HG03060 (cell line): ENCODE measurements at regions not wholly inside any gene's neighbourhood (a gene's known extent, or its start where the extent isn't known, plus 50 kb on each side); places are given as distances from the start of the nearest gene placed in this dataset.

ENCODE experiments used
- ATAC-seq: cut with Tn5 transposase; IDR thresholded peaks from one replicate; pipeline ENCODE4 v1.9.1; 2021; ENCODE audit warnings: low read depth, moderate number of reproducible peaks; ENCODE audit not compliant: unreplicated experiment

GRCh38 chr2:12964904-12965539 is 248.3 kb downstream of the TRIB2 start:
- ATAC-seq = no peak

- no peak for ATAC-seq
Observed at GRCh38 chr2:12965540-12966269, 249.0 kb downstream of the TRIB2 start.

DNA sequence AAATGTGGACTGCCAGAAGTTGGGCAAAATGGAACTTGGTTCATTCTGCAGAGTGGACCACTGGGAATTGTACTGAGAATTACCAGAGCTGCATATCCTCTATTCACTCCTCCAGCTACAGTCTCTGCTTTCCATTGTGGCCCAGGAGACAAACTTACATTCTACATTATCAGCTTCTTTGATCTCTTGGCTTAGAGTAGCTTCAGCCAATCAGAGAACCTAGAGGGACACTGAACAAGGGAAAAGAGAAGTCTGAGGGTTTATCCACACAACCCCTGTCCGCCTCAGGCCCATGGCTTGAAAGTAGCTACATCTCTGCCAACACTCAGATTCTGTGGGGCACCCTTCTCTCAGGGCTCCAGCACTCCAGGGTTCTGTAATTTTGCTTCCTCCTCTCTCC is 251.1 kb downstream of the TRIB2 start:
- no peak for ATAC-seq

DNA sequence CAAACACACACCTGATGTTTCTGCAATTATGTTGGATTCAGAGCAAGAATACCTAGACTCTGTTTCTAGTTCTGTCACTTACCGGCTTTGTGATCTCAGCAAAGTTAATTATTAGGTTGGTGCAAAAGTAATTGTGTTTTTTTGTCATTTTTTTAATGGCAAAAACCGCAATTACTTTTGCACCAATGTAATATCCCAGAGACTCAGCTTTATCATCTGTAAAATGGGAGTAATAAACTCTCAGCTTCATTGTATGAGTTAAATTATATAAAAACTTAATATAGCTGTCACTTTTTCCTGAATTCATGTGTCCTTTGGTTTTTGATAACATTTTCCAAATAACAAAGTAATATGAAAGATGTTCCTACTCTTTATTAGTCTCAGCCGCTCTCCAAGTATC is 251.7 kb downstream of the TRIB2 start:
- no peak for ATAC-seq

DNA sequence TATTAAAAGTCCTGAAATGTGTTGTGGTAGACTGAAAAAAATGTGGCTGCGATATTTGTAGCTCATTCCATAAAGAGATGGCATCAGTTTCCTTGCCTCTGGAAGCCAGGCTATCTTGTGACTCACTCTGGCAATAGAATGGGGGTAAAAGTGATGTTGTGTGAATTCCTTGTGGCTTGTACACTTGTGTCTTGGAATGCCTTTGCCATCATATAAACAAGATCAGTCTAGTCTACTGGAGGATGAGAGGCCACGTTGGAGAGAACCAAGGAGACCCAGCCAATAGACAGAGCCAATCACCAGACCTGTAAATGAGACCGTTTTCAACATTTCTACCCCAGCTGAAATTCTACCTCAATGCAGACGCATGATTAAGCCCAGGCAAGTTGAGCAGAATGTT is 254.1 kb downstream of the TRIB2 start:
- ATAC-seq = no peak

DNA sequence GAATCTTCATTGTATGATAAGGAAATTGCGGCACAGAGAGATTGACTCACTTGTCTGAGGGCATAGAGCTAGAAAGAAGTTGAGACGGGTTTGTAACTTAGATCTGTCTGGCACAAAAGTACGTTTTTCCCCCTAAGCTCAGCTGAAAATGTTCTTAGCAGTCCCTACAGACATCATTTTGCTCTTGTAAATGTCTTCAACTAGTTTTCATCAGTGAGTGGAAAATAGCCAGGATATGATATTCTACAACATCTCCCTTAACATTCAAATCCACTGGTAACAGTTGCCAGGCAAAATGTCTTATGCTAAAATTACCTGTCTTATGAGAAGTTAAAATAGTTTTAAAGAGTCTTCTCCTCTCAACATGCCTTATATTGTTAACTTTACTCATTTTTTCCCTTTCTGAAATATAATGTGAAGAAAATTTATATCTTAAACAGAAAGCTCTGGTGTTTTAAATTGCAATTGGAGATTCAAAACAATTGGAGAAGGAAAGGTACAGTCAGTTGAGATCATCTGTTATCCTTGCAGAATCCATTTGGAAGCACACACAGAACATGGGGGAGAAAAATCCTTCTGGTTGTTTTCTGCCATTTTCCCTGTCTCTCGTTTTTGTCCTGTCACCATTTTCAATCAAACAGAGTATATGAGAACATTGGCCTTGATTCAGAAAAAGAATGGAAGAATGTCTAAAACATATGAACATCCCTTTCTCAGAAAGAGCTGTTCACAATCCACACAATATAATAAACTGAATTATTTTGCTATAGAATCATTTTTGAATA is 255.0 kb downstream of the TRIB2 start:
- no peak for ATAC-seq

GRCh38 chr2:12978066-12978835 is 261.5 kb downstream of the TRIB2 start:
- no peak for ATAC-seq

- no peak for ATAC-seq
Observed at GRCh38 chr2:12979066-12979465, 262.3 kb downstream of the TRIB2 start.

GRCh38 chr2:12980817-12981216 is 264.1 kb downstream of the TRIB2 start:
- no peak for ATAC-seq

GRCh38 chr2:12982149-12982584 is 265.4 kb downstream of the TRIB2 start:
- no peak for ATAC-seq

DNA sequence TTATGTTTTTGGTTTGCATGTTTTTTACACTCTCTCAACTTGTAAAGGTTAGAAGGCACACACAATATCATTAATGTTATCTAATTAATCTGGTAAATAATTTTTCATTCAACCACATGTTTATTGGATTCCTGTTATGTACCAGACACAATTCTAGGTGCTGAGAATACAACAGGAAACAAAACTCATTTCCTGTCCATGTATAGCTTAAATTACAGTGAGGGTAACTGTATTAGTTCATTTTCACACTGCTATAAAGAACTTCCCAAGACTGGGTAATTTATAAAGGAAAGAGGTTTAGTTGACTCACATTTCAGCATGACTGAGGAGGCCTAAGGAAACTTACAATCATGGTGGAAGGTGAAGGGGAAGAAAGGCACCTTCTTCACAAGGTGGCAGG is 270.5 kb downstream of the TRIB2 start:
- no peak for ATAC-seq

GRCh38 chr2:12988279-12988678 is 271.5 kb downstream of the TRIB2 start:
- ATAC-seq = no peak

DNA sequence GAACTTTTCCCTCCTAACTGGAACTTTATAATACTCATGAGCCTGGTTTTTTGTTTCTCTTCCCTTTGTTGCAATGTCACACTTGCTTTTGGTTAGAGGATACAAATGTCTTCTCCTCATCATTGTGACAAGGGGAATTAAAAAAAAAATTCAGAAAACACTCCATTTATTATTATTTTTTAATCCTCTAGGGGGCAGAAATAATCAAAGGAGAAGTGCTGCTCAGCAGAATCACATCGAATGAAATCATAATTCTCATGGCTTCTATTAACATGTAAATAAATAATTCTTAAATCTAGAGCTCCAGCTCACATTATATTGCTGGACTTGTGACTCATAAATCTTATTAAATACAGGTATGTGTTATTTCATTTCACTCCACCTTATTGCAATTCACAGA is 273.8 kb downstream of the TRIB2 start:
- ATAC-seq = no peak

- no peak for ATAC-seq
Observed at GRCh38 chr2:12998685-12999084, 281.9 kb downstream of the TRIB2 start.

DNA sequence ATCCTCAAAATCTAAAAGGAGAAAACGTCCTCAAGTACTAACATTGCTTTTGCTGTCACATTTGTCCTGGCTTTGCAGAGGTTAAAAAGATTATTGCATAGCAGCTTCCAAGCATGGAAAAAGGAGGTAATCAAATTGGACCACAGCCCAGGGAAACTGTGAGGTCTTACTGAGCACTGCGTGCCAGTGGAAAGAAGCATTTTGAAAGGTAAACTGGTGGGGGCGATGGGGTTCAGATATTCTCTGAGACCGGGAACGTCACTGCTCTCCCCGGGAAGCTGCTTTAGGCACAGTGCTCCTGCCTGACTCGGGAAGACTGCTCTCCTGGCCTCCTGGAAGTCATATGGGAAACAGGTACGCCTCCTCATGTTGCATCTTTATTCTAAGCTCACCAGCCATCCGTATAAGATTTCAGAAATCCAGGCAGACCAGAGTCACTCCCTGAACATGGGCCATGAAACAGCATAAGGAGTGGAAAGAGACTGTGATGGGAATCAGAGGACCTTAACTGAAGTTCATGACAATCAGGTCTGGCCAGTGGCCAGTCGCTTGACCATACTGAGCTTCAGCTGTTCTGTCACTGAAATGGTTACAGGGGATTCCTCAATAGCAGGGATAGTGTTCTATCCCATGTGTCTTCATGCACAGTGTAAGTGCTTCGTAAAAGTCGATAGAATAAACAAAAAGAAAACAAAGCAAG is 284.1 kb downstream of the TRIB2 start:
- no peak for ATAC-seq

DNA sequence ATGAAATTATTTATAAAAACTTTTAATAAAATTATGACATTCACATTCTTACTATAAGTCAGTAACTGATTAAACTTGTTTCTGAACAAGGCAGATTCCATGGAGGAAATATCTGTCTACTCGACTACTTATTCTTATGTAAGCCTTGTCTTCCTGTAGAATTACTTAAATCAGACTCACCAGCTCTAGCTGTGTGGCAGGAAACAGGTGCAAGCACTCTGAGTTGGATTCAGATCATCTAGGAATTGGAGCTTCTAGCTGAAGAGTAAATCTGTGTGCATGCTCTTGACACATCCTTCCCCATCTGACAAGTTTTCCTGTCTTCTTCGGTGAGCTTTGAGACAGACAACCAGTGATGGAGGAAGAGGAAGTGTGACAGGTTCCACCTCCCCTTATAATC is 284.7 kb downstream of the TRIB2 start:
- ATAC-seq = no peak

- ATAC-seq = no peak
Observed at GRCh38 chr2:13002536-13003331, 286.0 kb downstream of the TRIB2 start.

GRCh38 chr2:13003500-13003899 is 286.8 kb downstream of the TRIB2 start:
- no peak for ATAC-seq

- no peak for ATAC-seq
Observed at GRCh38 chr2:13005048-13005447, 288.3 kb downstream of the TRIB2 start.
